ENCODE measurements at regions not wholly inside any gene's neighbourhood (a gene's known extent, or its start where the extent isn't known, plus 50 kb on each side); places are given as distances from the start of the nearest gene placed in this dataset.
A peak's percentile ranks its signal among the peaks of the same experiment; 100 is the strongest.

DNA sequence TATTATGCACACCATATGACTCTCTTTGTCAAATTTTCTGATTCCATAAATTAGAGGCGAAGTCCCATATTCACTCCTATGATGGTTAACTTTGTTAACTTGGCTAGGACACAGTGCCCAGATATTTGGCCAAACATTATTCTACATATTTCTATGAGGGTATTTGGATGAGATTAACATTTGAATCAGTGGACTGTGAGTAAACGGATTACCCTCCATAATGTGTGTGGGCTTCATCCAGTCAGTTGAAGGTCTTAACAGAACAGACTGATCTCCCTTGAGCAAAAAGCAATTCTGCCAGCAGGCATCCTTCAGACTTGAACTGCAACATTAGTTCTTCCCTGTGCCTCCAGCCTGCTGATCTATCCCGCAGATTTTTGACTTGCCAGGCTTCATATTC, 69.9 kb downstream of the FZD4 start:
- intact Hi-C loops (cut with micrococcal nuclease; ENCODE audit: unreplicated experiment): no loop called here
- Histone ChIP-seq H3K4me1 (ENCODE audit: control insufficient read depth, insufficient read depth, low read length) (peaks cover 5% of the 10 kb centered on the region; the same call in 1 of the 2 replicates), H3K4me3 (ENCODE audit: low read depth in 2 of 2, low read length in 2 of 2) (no peak overlapping the region), H3K9me3 (ENCODE audit: control insufficient read depth, insufficient read depth, low read depth, low read length) (no peaks in the 10 kb centered on the region), H3K27ac (ENCODE audit: low read length) (no peak overlapping the region), H3K27me3 (ENCODE audit: control insufficient read depth, insufficient read depth, low read length) (no peaks in the 10 kb centered on the region), H3K36me3 (ENCODE audit: control insufficient read depth, insufficient read depth, low read length) (no peaks in the 10 kb centered on the region)
- BruUV-seq (replicated peaks): no TSS peak
- ChIA-PET POLR2A (no interaction called here), CTCF (interaction anchor here (0.7 kb wide), 1 partner anchor 62 kb away, joined by 3 read pairs; no protein-coding TSS in a partner anchor)
- TF ChIP-seq SIN3A (IDR thresholded peaks at IDR 0.05; ENCODE audit: borderline replicate concordance, insufficient read depth, low read depth, low read length) (no peak), TCF7L2 (IDR thresholded peaks at IDR 0.05; ENCODE audit: low read depth, low read length) (no peak), POLR2AphosphoS5 (IDR thresholded peaks at IDR 0.05; ENCODE audit: low read depth, low read length) (no peak), REST (IDR thresholded peaks at IDR 0.05; ENCODE audit: insufficient read depth in 1 of 2, low read depth in 2 of 2, low read length in 1 of 2) (no peak)
- TF ChIP-seq, protein P1, sequence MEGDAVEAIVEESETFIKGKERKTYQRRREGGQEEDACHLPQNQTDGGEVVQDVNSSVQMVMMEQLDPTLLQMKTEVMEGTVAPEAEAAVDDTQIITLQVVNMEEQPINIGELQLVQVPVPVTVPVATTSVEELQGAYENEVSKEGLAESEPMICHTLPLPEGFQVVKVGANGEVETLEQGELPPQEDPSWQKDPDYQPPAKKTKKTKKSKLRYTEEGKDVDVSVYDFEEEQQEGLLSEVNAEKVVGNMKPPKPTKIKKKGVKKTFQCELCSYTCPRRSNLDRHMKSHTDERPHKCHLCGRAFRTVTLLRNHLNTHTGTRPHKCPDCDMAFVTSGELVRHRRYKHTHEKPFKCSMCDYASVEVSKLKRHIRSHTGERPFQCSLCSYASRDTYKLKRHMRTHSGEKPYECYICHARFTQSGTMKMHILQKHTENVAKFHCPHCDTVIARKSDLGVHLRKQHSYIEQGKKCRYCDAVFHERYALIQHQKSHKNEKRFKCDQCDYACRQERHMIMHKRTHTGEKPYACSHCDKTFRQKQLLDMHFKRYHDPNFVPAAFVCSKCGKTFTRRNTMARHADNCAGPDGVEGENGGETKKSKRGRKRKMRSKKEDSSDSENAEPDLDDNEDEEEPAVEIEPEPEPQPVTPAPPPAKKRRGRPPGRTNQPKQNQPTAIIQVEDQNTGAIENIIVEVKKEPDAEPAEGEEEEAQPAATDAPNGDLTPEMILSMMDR (IDR thresholded peaks at IDR 0.05): no peak
- in situ Hi-C loops (cut with HindIII; ENCODE audit: low pct_unique_long_range_greater_than_20kb, low sequenced_read_pairs): no loop called here
- DNase-seq (ENCODE audit: low read depth, low spot score) (no peak), ATAC-seq (no peak)

DNA sequence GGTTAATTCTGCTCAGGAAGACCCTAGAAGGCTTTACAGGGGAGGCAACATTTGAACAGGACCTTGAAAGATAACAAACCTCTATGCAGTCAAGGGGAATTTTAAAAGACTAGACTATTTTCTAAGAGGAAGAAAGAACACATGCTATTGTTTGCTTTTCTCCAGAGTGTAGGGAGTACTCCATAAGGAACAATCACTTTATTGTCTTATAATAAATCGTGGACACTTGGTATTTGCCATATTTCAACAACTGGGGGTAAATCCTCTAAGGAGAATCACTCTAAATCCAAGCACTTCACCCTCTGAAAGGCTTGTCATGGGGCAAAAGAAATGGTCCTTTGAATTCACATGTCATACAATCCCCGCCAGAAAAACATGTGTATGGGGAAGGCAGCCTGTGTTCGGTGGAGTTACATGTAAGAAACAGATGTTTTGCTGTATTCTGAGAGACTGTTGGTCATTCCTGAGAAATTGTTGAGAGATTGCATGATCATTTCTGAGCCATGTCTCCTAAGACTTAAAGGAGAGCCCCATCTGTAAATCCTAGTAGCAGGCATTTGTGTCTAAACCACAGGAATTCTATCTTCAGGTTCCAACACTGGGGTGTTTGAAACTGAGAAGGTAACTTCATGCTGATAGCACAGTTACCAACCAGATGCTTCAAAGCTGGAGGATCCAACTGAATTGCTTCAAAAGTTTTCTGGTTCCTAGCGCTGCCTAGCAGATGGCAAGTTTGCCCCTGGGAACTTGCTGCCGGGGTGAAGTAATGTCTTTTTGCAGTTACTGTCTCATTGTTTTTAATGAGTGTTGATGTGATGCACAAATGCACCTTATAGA, 66.8 kb downstream of the FZD4 start:
- H3K36me3 ChIP-seq (ENCODE audit: control insufficient read depth, insufficient read depth, low read length): no peaks in the 10 kb centered on the region
- H3K4me1 ChIP-seq (ENCODE audit: control insufficient read depth, insufficient read depth, low read length): peaks cover 5% of the 10 kb centered on the region; the same call in 1 of the 2 replicates
- intact Hi-C loops (cut with micrococcal nuclease; ENCODE audit: unreplicated experiment): no loop called here
- ChIA-PET CTCF (no interaction called here), POLR2A (no interaction called here)
- TF ChIP-seq POLR2AphosphoS5 (IDR thresholded peaks at IDR 0.05; ENCODE audit: low read depth, low read length) (no peak), TCF7L2 (IDR thresholded peaks at IDR 0.05; ENCODE audit: low read depth, low read length) (no peak), SIN3A (IDR thresholded peaks at IDR 0.05; ENCODE audit: borderline replicate concordance, insufficient read depth, low read depth, low read length) (no peak), REST (IDR thresholded peaks at IDR 0.05; ENCODE audit: insufficient read depth in 1 of 2, low read depth in 2 of 2, low read length in 1 of 2) (no peak)
- TF ChIP-seq, protein P1 (IDR thresholded peaks at IDR 0.05): no peak
- no TSS peak for BruUV-seq (replicated peaks)
- no peak overlapping the region for H3K4me3 ChIP-seq (ENCODE audit: low read depth in 2 of 2, low read length in 2 of 2)
- DNase-seq (ENCODE audit: low read depth, low spot score): no peak
- in situ Hi-C loops (cut with HindIII; ENCODE audit: low pct_unique_long_range_greater_than_20kb, low sequenced_read_pairs): no loop called here
- peak; percentile 30; the same call in 1 of the 2 replicates for ATAC-seq
- no peaks in the 10 kb centered on the region for H3K27me3 ChIP-seq (ENCODE audit: control insufficient read depth, insufficient read depth, low read length)
- no peak overlapping the region for H3K27ac ChIP-seq (ENCODE audit: low read length)
- H3K9me3 ChIP-seq (ENCODE audit: control insufficient read depth, insufficient read depth, low read depth, low read length): no peaks in the 10 kb centered on the region

All from Panc1 (cell line).